Ascending aorta (tissue), 2 donors: ENCODE measurements at regions not wholly inside any gene's neighbourhood (a gene's known extent, or its start where the extent isn't known, plus 50 kb on each side); places are given as distances from the start of the nearest gene placed in this dataset.
"Not testable (repeated sequence)": the region's sequence is repeated elsewhere in the genome, so short reads cannot be mapped to it uniquely, and the experiment has no call there.

ENCODE experiments used
- DNase-seq, 2 donors: peaks; one replicate each; pipeline ENCODE4 v3.0.0-alpha.2; 2019; ENCODE audit warnings: low spot score in 2 of 2
- H3K27ac ChIP-seq, 2 donors: fragments of 200-600 bp; sonication (generic); one replicate each; pipeline ENCODE4 v1.5.1; 2016 to 2017; ENCODE audit warnings: mild to moderate bottlenecking in 1 of 2
- H3K27me3 ChIP-seq: fragments of 200-600 bp; sonication (generic); one replicate; pipeline ENCODE4 v1.5.1; 2017
- H3K36me3 ChIP-seq, 2 donors: fragments of 200-600 bp; sonication (generic); one replicate each; pipeline ENCODE4 v1.5.1; 2016
- H3K4me1 ChIP-seq, 2 donors: fragments of 200-600 bp; sonication (generic); one replicate each; pipeline ENCODE4 v1.5.1; 2016 to 2017; ENCODE audit warnings: mild to moderate bottlenecking in 1 of 2
- H3K4me3 ChIP-seq, 2 donors: fragments of 200-600 bp; sonication (generic); one replicate each; pipeline ENCODE4 v1.5.1; 2016 to 2017; ENCODE audit warnings: mild to moderate bottlenecking in 1 of 2
- H3K9me3 ChIP-seq, 2 donors: fragments of 200-600 bp; sonication (generic); one replicate each; pipeline ENCODE4 v1.5.1; 2016
- intact Hi-C: fragments of 100-400 bp; cut with DNase I; formaldehyde crosslinking; loops from one replicate; pipeline ENCODE4 v1.15.1; 2023
- TF ChIP-seq, protein P1 (sequence below), 3 experiments: fragments of 200-600 bp in 2 of 3; fragments of 450-650 bp in 1 of 3; sonication (generic) in 2 of 3; IDR thresholded peaks; one replicate each; pipeline ENCODE4 v1.5.1; 2016 to 2019; ENCODE audit warnings: antibody characterized with exemption in 3 of 3, mild to moderate bottlenecking in 1 of 3, moderate library complexity in 1 of 3

DNA sequence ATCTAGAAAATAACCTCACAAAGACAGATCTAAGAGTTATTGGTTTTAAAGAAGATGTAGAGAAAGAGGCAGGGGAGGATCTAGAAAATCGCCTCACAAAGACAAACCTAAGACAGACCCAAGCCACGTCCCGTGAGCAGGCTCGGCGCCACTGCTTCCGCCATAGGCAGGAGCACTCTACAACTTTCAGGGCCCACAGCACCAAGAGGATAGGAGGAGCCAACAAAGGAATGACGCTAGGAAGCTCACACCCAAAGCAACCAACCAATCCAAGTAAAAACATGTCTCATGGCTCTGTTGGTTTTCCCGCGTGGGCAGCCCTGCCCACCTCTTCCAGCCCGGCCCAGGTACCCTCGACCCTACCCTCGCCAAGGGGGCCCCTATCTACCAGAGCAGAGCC is 4167.4 kb upstream of the OR11H1 start:
- TF ChIP-seq, protein P1, sequence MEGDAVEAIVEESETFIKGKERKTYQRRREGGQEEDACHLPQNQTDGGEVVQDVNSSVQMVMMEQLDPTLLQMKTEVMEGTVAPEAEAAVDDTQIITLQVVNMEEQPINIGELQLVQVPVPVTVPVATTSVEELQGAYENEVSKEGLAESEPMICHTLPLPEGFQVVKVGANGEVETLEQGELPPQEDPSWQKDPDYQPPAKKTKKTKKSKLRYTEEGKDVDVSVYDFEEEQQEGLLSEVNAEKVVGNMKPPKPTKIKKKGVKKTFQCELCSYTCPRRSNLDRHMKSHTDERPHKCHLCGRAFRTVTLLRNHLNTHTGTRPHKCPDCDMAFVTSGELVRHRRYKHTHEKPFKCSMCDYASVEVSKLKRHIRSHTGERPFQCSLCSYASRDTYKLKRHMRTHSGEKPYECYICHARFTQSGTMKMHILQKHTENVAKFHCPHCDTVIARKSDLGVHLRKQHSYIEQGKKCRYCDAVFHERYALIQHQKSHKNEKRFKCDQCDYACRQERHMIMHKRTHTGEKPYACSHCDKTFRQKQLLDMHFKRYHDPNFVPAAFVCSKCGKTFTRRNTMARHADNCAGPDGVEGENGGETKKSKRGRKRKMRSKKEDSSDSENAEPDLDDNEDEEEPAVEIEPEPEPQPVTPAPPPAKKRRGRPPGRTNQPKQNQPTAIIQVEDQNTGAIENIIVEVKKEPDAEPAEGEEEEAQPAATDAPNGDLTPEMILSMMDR (IDR thresholded peaks at IDR 0.05): no peak
- H3K27ac ChIP-seq: no peak overlapping the region

DNA sequence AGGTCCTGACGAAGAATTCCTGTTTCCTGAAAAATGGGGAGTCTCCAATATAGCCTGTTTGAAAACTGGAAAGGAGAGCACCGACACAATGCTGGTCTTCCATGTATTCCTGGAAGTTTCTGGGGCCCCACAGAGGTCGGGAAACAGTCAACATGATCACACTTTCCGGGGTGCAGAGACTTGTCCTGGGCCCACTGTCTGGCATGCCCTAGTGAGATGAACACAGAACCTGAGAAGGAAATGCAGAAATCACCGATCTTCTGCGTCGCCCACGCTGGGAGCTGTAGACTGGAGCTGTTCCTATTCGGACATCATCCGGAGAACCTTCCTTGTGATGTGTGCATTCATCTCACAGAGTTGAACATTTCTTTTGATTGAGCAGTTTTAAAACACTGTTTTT is 4166.5 kb upstream of the OR11H1 start:
- H3K36me3 ChIP-seq, intact Hi-C loops, DNase-seq: not testable (repeated sequence)

More for the DNA sequence above, 4167.4 kb upstream of the OR11H1 start:
- intact Hi-C loops: no loop called here
- no peak for DNase-seq
- Histone ChIP-seq H3K36me3 (no peaks in the 10 kb centered on the region), H3K4me3 (no peak overlapping the region), H3K9me3 (no peaks in the 10 kb centered on the region), H3K4me1 (no peaks in the 10 kb centered on the region), H3K27me3 (no peaks in the 10 kb centered on the region)

DNA sequence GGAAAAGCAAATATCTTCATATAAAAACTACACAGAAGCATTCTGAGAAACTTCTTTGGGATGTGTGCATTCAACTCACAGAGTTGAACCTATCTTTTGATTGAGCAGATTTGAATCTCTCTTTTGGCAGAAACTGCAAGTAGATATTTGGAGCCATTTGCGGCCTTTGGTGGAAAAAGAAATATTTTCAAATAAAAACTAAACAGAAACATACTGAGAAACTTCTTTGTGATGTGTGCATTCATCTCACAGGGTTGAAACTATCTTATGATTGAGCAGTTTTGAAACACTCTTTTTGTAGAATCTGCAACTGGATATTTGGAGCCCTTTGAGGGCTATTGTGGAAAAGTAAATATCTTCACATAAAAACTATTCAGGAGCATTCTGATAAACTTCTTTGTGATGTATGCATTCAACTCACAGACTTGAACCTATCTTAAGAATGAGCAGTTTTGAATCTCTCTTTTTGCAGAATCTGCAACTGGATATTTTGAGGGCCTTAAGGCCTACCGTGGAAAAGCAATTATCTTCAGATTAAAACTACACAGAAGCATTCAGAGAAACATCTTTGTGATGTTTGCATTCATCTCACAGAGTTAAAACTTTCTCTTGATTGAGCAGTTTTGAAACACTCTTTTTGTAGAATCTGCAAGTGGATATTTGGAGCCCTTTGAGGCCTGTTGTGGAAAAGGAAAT is 4158.2 kb upstream of the OR11H1 start:
- H3K27ac ChIP-seq, DNase-seq, H3K9me3 ChIP-seq, H3K4me1 ChIP-seq, intact Hi-C loops, H3K4me3 ChIP-seq, H3K27me3 ChIP-seq, H3K36me3 ChIP-seq: not testable (repeated sequence)

More for the DNA sequence above, 4166.5 kb upstream of the OR11H1 start:
- H3K9me3 ChIP-seq, H3K27me3 ChIP-seq, H3K4me3 ChIP-seq, H3K4me1 ChIP-seq, H3K27ac ChIP-seq: not testable (repeated sequence)

DNA sequence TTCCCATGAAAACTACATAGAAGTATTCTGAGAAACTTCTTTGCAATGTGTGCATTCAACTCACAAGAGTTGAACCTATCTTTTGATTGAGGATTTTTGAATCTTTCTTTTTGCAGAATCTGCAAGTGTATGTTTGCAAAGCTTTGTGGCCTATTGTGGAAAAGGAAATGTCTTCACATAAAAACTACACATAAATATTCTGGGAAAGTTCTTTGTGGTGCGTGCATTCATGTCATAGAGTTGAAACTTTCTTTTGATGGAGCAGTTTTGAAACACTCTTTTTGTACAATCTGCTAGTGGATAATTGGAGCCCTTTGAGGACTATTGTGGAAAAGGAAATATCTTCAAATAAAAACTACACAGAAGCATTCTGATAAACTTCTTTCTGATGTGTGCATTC is 4157.7 kb upstream of the OR11H1 start:
- intact Hi-C loops, H3K27ac ChIP-seq, H3K4me1 ChIP-seq, H3K9me3 ChIP-seq, H3K4me3 ChIP-seq, DNase-seq, H3K36me3 ChIP-seq, H3K27me3 ChIP-seq: not testable (repeated sequence)
